Prostate gland (tissue), 2 donors: ENCODE measurements at regions not wholly inside any gene's neighbourhood (a gene's known extent, or its start where the extent isn't known, plus 50 kb on each side); places are given as distances from the start of the nearest gene placed in this dataset.

Source experiments
- CTCF ChIP-seq, 4 experiments: fragments of 200-600 bp in 2 of 4; fragments of 450-650 bp in 2 of 4; sonication (generic) in 2 of 4; IDR thresholded peaks; 1 replicate in 3 of 4; 2 replicates in 1 of 4; pipeline ENCODE4 v1.5.1; 2016 to 2019; ENCODE audit warnings: antibody characterized with exemption in 4 of 4, mild to moderate bottlenecking in 2 of 4, moderate library complexity in 2 of 4
- POLR2A ChIP-seq: fragments of 450-650 bp; IDR thresholded peaks from one replicate; pipeline ENCODE4 v1.6.1; 2016; ENCODE audit warnings: antibody characterized with exemption, mild to moderate bottlenecking

- TF ChIP-seq POLR2A: no peak
- TF ChIP-seq CTCF (IDR thresholded peaks at IDR 0.05): no peak
Measured at GRCh38 chr5:102589661-102590060, 90.9 kb upstream of the SLCO6A1 start.
